HG02840 (cell line): ENCODE measurements at regions not wholly inside any gene's neighbourhood (a gene's known extent, or its start where the extent isn't known, plus 50 kb on each side); places are given as distances from the start of the nearest gene placed in this dataset.
"Not testable (repeated sequence)": the region's sequence is repeated elsewhere in the genome, so short reads cannot be mapped to it uniquely, and the experiment has no call there.

Experiments used
- ATAC-seq: cut with Tn5 transposase; IDR thresholded peaks from one replicate; pipeline ENCODE4 v1.9.1; 2021; ENCODE audit warnings: mild to moderate bottlenecking, moderate library complexity, moderate number of reproducible peaks; ENCODE audit not compliant: unreplicated experiment, low FRiP score

GRCh38 chr17:71192848-71193247 lies 928.0 kb upstream of the SOX9 start:
- ATAC-seq = no peak

DNA sequence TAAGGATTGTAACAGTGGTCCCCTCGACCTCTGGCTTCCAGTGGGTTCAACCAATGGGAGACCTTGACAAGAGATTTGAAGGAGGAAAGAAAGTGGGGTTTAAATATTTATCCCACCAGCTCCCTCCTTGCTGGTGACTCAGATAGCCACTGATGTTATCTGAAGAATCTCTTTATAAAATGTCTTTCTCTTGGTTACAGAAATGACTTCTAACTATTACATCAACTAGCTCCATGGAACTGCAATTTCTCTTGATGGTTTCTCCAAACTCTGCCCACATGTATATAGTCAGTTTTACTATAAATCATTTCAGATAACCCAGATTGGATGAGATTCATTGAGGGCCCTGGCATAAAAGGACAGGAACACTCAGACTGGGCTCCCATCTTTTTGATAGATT lies 920.2 kb upstream of the SOX9 start:
- no peak for ATAC-seq

DNA sequence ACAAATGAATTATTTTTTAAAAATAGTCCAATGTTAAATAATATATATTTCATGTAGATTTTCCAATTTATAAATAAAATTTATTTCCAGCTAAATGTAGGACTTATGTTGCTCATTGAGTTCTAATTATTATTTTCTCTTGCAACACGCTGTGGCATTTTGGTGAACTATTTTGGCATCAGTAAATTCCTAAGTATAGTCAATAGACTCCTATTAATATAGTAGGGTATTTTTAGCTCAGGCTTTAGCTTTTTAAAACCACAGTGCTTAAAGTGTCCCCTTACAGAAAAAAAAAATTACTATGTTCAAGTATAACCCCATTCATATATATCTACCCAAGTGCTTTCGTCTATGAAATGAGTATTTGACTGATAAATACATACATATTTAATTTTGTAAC lies 919.2 kb upstream of the SOX9 start:
- ATAC-seq = no peak

DNA sequence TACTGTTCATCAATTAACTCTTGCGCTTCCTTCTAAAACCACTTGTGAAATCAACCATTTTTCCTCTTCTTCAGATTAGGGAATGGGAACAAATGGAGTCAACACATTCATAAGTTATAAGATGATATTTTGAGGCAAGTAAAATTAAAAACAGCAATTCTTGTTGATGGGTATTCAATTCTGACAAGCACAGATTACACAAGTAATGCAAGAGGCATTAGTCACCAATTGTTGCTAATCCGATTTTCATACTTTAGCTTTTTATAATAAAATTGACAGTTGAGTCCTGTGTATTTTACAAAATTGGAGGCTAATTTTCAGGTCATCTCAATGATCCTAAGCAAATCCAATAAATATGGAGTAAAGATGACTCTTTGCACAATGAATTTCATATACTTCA lies 918.4 kb upstream of the SOX9 start:
- no peak for ATAC-seq

GRCh38 chr17:71203953-71204352 lies 916.9 kb upstream of the SOX9 start:
- no peak for ATAC-seq

- not testable (repeated sequence) for ATAC-seq
Measured at GRCh38 chr17:71205951-71206350, 914.9 kb upstream of the SOX9 start.

DNA sequence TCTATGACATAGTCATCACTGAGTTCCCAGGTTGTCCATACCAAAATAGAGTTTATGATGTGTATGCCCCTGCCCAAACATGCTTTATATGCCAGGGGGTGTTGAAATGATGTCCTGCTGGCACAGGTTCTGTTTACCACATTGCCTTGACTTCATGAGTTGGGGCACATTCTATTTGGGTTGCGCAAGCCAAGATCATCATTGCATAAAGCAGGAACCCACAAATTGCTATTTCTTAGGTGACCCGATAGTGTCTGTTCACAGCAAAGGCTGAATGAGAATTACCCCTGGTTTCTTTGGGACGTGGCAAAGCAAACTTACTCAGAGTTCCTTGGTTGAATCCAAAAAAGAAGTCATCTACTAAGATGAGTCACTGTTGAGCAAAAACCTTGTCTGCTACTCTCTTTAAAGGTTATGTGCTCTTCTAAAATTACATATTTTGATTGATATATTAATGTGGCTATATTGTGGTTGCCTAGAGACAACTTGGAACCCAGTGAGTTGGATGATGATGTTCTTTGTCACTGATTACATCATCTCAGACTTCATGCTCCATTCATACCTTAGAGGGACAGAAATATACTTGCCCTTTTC lies 912.6 kb upstream of the SOX9 start:
- ATAC-seq = no peak

DNA sequence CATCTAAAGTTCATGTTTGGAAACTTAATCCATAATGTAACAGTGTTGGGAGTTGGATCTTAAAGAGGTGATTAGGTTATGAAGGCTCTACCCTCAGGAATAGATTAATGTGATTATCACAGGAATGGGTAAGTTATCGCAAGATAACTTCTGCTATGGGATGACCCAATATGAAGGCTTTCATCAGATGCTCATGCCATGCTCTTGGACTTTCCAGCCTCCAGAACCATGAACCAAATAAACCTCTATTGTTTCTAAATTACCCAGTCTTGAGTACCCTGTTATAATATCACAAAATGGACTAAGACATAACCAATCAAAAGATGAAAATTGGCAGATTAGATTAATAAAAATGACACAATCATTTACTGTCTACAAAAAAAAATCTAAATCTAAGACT lies 906.9 kb upstream of the SOX9 start:
- ATAC-seq = no peak

GRCh38 chr17:71217769-71218168 lies 903.1 kb upstream of the SOX9 start:
- no peak for ATAC-seq

DNA sequence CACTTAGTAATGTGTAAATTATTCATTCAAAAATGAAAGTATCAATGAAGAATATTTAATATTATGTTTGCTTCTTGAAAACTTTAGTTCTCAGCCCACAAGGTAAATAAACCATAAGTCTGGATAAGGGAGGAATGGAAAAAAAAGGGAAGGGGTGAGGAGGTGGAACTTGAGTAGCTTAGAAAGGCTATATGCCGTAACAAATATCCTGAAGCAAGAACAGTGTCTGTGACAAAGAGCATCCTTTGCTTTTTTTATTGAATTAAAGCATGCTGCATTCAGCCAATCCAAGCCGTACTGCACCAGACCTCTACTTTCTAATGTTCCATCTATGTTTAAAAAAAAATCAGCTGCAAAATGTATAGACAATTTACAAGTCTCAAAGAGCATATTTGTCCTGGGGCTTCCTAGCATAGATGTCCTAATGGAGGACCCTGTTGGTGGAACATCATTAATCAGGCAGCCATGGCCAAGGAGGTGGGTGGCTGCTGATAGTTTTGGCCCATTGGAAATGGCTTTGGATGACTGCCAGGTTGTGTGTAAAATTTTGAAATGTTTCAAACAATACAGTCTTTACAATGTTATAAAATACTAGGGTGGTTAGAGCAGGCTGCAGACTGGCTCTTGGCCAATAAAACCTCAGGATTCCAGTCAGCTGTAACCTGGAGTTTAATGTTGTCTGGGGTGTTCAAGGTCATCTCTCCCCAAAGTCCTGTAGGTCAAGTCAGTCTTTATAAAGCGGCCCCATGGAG lies 895.8 kb upstream of the SOX9 start:
- no peak for ATAC-seq

- no peak for ATAC-seq
Measured at GRCh38 chr17:71227841-71228240, 893.0 kb upstream of the SOX9 start.

GRCh38 chr17:71229070-71229469 lies 891.8 kb upstream of the SOX9 start:
- ATAC-seq = no peak

DNA sequence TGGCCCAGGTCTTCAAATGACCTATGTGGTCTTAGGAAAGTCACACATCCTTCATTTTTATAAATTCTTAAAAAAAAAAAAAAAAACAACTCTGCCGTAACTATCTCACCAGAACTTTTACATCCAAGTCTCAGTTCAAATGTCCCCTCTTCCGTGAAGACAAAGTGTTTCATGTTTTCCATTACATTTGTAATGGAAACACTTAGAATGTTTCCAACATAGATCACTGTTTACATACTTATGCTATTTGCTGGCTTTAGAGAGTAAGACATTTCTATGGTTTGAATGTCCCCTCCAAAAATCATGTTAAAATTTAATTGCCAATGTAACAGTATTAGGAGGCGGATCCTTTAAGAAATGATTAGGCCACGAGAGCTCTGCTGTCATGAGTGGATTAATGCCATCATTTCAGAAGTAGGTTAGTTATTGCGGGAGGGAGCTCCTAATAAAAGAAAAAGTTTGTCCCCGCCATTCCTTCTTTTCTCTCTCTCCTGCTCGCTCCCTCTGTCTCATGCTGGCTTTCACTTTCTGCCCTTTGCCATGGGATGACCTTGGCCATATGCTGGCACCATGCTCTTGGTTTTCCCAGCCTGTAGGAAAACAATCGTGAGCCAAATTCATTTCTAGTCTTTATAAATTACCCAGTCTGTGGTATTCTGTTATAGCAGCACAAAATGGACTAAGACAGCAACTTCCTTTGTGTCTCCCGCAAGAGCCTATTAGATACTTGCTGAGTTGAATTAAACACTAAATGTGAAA lies 887.8 kb upstream of the SOX9 start:
- ATAC-seq = no peak

DNA sequence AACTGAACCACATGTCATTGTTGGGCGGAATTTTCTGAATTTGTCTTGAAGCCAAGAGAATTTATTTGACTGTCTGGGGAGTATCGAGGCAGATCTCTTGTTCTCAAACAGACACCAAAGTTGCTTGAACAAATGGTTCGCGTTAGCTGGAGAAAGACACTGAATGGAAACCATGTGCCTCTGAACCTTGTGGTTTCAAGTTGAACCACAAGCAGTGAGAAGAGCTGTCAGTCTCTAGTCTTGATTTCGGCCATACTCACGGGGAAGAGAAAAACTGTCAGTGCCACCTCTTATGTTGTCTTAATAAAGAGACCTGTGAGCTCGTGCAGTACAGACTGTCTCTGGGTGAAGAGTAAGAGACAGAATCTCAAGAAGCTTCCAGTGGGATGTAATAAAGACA lies 886.5 kb upstream of the SOX9 start:
- ATAC-seq = no peak

GRCh38 chr17:71237903-71238538 lies 882.8 kb upstream of the SOX9 start:
- ATAC-seq = no peak

GRCh38 chr17:71247441-71248015 lies 873.3 kb upstream of the SOX9 start:
- ATAC-seq = no peak

DNA sequence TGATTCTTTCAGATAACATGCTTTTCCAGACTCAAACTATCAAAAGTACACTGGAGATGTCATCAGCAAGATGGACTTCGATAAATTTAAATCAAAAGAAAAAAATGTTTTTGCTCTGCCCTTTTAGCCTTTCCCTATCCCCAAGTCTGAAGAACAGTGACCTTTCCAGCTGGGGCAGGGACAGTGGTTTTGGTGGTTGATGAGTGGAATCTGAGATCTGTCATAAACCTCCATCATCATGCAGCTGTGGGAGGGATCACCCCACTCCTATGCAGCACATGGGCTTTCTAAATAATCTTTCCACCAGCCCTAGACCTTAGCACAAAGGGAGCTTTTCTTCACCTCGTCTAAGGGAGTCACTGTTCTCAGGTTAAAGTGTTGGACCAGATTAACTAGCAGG lies 869.5 kb upstream of the SOX9 start:
- ATAC-seq = no peak

DNA sequence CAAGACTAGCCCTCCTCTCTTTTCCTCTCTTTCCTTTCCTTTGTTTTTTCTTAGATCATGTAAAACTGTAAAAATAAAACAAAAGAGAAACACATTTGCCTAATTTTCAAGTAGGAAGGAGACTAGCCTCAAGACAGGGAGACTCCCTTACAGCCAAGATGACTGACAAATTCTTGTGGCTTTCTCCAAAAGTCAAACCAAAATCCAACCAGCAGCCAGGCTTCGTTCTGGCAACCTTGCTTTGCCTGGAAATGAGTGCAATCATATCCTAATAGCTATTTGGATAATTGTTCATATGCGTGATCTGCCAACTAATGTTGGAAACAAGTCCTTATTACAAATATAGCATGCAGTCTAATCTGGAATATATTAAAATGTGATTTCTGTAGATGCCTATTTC lies 868.9 kb upstream of the SOX9 start:
- no peak for ATAC-seq

DNA sequence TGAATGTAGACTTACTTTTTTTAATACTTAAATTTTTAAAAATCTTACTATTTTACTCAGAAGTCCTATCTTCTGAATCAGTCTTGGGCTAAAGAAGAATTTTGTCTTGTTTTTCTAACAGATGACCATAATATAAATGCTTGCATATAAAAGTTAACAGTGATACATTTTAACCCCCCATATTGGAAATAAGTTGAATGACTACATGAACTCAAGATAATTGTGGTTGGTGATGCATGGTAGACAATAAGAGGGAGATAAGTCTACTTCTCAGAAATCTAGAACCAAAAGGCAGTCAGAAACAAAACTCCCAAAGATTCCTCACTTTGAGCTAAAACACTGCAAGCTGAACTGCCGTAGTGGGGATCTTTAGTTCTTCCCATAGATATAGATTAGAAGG lies 868.4 kb upstream of the SOX9 start:
- no peak for ATAC-seq

GRCh38 chr17:71257096-71257495 lies 863.7 kb upstream of the SOX9 start:
- ATAC-seq = no peak

GRCh38 chr17:71260366-71260940 lies 860.4 kb upstream of the SOX9 start:
- no peak for ATAC-seq
